C4-2B (cell line): ENCODE measurements at regions not wholly inside any gene's neighbourhood (a gene's known extent, or its start where the extent isn't known, plus 50 kb on each side); places are given as distances from the start of the nearest gene placed in this dataset.

ENCODE experiments used
- H3K27ac ChIP-seq: fragments of 450-650 bp; 2 replicates; pipeline ENCODE4 v1.5.1; 2017
- CTCF ChIP-seq: fragments of 450-650 bp; conservative IDR thresholded peaks from 2 replicates; pipeline ENCODE4 v1.5.1; 2017; ENCODE audit warnings: mild to moderate bottlenecking
- ZFX ChIP-seq: fragments of 450-650 bp; IDR thresholded peaks from 2 replicates; pipeline ENCODE4 v1.6.1; 2017

GRCh38 chr17:72417627-72418026 is 296.8 kb downstream of the SOX9 start:
- no peak overlapping the region for H3K27ac ChIP-seq
- TF ChIP-seq CTCF (no peak), ZFX (no peak)

GRCh38 chr17:72419866-72420774 is 299.3 kb downstream of the SOX9 start:
- TF ChIP-seq ZFX: no peak
- TF ChIP-seq CTCF: no peak
- no peak overlapping the region for H3K27ac ChIP-seq

GRCh38 chr17:72420775-72421127 is 299.9 kb downstream of the SOX9 start:
- no peak overlapping the region for H3K27ac ChIP-seq
- TF ChIP-seq ZFX (no peak), CTCF (no peak)

- H3K27ac ChIP-seq: no peak overlapping the region
Measured at GRCh38 chr17:72421128-72422092, 300.6 kb downstream of the SOX9 start.

GRCh38 chr17:72422204-72422504 is 301.3 kb downstream of the SOX9 start:
- no peak overlapping the region for H3K27ac ChIP-seq

More at GRCh38 chr17:72421128-72422092, 300.6 kb downstream of the SOX9 start:
- no peak for TF ChIP-seq CTCF
- no peak for TF ChIP-seq ZFX

GRCh38 chr17:72422505-72423285 is 301.9 kb downstream of the SOX9 start:
- no peak overlapping the region for H3K27ac ChIP-seq
- TF ChIP-seq ZFX (no peak), CTCF (no peak)

More at GRCh38 chr17:72422204-72422504, 301.3 kb downstream of the SOX9 start:
- no peak for TF ChIP-seq ZFX
- TF ChIP-seq CTCF: no peak
